Bronchial epithelial cell (primary cell): ENCODE measurements at regions not wholly inside any gene's neighbourhood (a gene's known extent, or its start where the extent isn't known, plus 50 kb on each side); places are given as distances from the start of the nearest gene placed in this dataset.

Source experiments
- DNase-seq: peaks from one replicate; pipeline ENCODE4 v3.0.0-alpha.2; 2010; ENCODE audit warnings: low read depth
- FAIRE-seq: peaks from 2 replicates; lab custom pipeline; 2011; peaks lifted over from hg19 to GRCh38; lab: Jason Lieb, UNC
- H3K27me3 ChIP-seq: 2 replicates; pipeline ENCODE4 v1.5.1; 2011; ENCODE audit warnings: low read length; ENCODE audit not compliant: control insufficient read depth, insufficient read depth
- H3K36me3 ChIP-seq: 2 replicates; pipeline ENCODE4 v1.5.1; 2011; ENCODE audit warnings: low read length; ENCODE audit not compliant: control insufficient read depth, insufficient read depth
- H3K4me3 ChIP-seq: 2 replicates; pipeline ENCODE4 v1.5.1; 2011; ENCODE audit warnings: mild to moderate bottlenecking, low read depth, low read length, control low read depth
- CTCF ChIP-seq: IDR thresholded peaks from 2 replicates; pipeline ENCODE4 v1.5.1; 2011; ENCODE audit warnings: mild to moderate bottlenecking, moderate library complexity, low read length, control low read depth, inconsistent platforms; ENCODE audit not compliant: insufficient read depth, severe bottlenecking

GRCh38 chr17:22600644-22601298 lies 908.4 kb downstream of the KCNJ18 start:
- H3K27me3 ChIP-seq, result no peaks in the 10 kb centered on the region
- TF ChIP-seq CTCF, result peak; percentile 18
- no peak overlapping the region for H3K4me3 ChIP-seq
- no peaks in the 10 kb centered on the region for H3K36me3 ChIP-seq
- FAIRE-seq, result no peak
- DNase-seq, result peak; percentile 25
